ENCODE measurements at regions not wholly inside any gene's neighbourhood (a gene's known extent, or its start where the extent isn't known, plus 50 kb on each side); places are given as distances from the start of the nearest gene placed in this dataset.

- CTCF ChIA-PET: no interaction called here
- TF ChIP-seq LEF1 (IDR thresholded peaks at IDR 0.05; ENCODE audit: borderline replicate concordance): no peak
- TF ChIP-seq L3MBTL2 (conservative IDR thresholded peaks at IDR 0.05): no peak
- no peak for DNase-seq (ENCODE audit: extremely low spot score)
- POLR2A ChIA-PET: no interaction called here
These were observed 328.9 kb upstream of the TRPC7 start for GRCh38 chr5:136694258-136694657.

- ChIA-PET CTCF (no interaction called here), POLR2A (no interaction called here)
- DNase-seq (ENCODE audit: extremely low spot score): no peak
- TF ChIP-seq SUZ12 (IDR thresholded peaks at IDR 0.05): no peak
- TF ChIP-seq FOXM1 (IDR thresholded peaks at IDR 0.05; ENCODE audit: borderline replicate concordance): no peak
- TF ChIP-seq NFRKB (IDR thresholded peaks at IDR 0.05): no peak
- no peak for TF ChIP-seq FOXK2 (IDR thresholded peaks at IDR 0.05)
- no peak for TF ChIP-seq PKNOX1 (IDR thresholded peaks at IDR 0.05)
These were observed 324.2 kb upstream of the TRPC7 start for GRCh38 chr5:136689552-136689951.

GRCh38 chr5:136686192-136686872, 321.0 kb upstream of the TRPC7 start:
- DNase-seq (ENCODE audit: extremely low spot score): no peak
- ChIA-PET POLR2A (no interaction called here), CTCF (interaction anchor here (0.6 to 1.1 kb wide), 3 partner anchors 129 to 315 kb away, joined by 3 to 5 read pairs (median 4); no protein-coding TSS in a partner anchor)
- TF ChIP-seq BHLHE40 (IDR thresholded peaks at IDR 0.05; ENCODE audit: borderline replicate concordance): no peak
- TF ChIP-seq FOXK2 (IDR thresholded peaks at IDR 0.05): no peak
- no peak for TF ChIP-seq SP1 (IDR thresholded peaks at IDR 0.05)
- TF ChIP-seq PKNOX1 (IDR thresholded peaks at IDR 0.05): no peak
- TF ChIP-seq LEF1 (IDR thresholded peaks at IDR 0.05; ENCODE audit: borderline replicate concordance): no peak
- no peak for TF ChIP-seq L3MBTL2 (conservative IDR thresholded peaks at IDR 0.05)
- TF ChIP-seq HDGF (IDR thresholded peaks at IDR 0.05; ENCODE audit: borderline replicate concordance): no peak
- no peak for TF ChIP-seq ZNF384 (IDR thresholded peaks at IDR 0.05)
- no peak for TF ChIP-seq SUZ12 (IDR thresholded peaks at IDR 0.05)
- no peak for TF ChIP-seq CTBP1 (IDR thresholded peaks at IDR 0.05; ENCODE audit: borderline replicate concordance)
- TF ChIP-seq FOXM1 (IDR thresholded peaks at IDR 0.05; ENCODE audit: borderline replicate concordance): no peak
- TF ChIP-seq TARDBP (IDR thresholded peaks at IDR 0.05): no peak
- TF ChIP-seq ARNT (IDR thresholded peaks at IDR 0.05): no peak
- no peak for TF ChIP-seq FOXA1 (IDR thresholded peaks at IDR 0.05)
- no peak for TF ChIP-seq NFRKB (IDR thresholded peaks at IDR 0.05)
- no peak for TF ChIP-seq ELF4 (IDR thresholded peaks at IDR 0.05)

- TF ChIP-seq TARDBP (IDR thresholded peaks at IDR 0.05) (no peak), FOXK2 (IDR thresholded peaks at IDR 0.05) (no peak), HDGF (IDR thresholded peaks at IDR 0.05; ENCODE audit: borderline replicate concordance) (no peak), NFRKB (IDR thresholded peaks at IDR 0.05) (no peak), L3MBTL2 (conservative IDR thresholded peaks at IDR 0.05) (no peak), SUZ12 (IDR thresholded peaks at IDR 0.05) (no peak), ELF4 (IDR thresholded peaks at IDR 0.05) (no peak), FOXA1 (IDR thresholded peaks at IDR 0.05) (no peak), ARNT (IDR thresholded peaks at IDR 0.05) (no peak), ZNF384 (IDR thresholded peaks at IDR 0.05) (no peak), CTBP1 (IDR thresholded peaks at IDR 0.05; ENCODE audit: borderline replicate concordance) (no peak), LEF1 (IDR thresholded peaks at IDR 0.05; ENCODE audit: borderline replicate concordance) (no peak), PKNOX1 (IDR thresholded peaks at IDR 0.05) (no peak), SP1 (IDR thresholded peaks at IDR 0.05) (no peak), FOXM1 (IDR thresholded peaks at IDR 0.05; ENCODE audit: borderline replicate concordance) (no peak), BHLHE40 (IDR thresholded peaks at IDR 0.05; ENCODE audit: borderline replicate concordance) (no peak)
- CTCF ChIA-PET: interaction anchor here (0.7 to 1.0 kb wide), 3 partner anchors 9 to 60 kb away, joined by 3 read pairs; no protein-coding TSS in a partner anchor
- POLR2A ChIA-PET: no interaction called here
These were observed 317.6 kb upstream of the TRPC7 start for GRCh38 chr5:136682986-136683385.

GRCh38 chr5:136679233-136679632, 313.9 kb upstream of the TRPC7 start:
- no peak for TF ChIP-seq ZNF384 (IDR thresholded peaks at IDR 0.05)
- TF ChIP-seq FOXA1 (IDR thresholded peaks at IDR 0.05): no peak
- no peak for TF ChIP-seq FOXK2 (IDR thresholded peaks at IDR 0.05)
- no peak for TF ChIP-seq HDGF (IDR thresholded peaks at IDR 0.05; ENCODE audit: borderline replicate concordance)
- TF ChIP-seq ELF4 (IDR thresholded peaks at IDR 0.05): no peak
- no peak for TF ChIP-seq L3MBTL2 (conservative IDR thresholded peaks at IDR 0.05)
- CTCF ChIA-PET: no interaction called here
- DNase-seq (ENCODE audit: extremely low spot score): no peak
- POLR2A ChIA-PET: no interaction called here

More at GRCh38 chr5:136682986-136683385, 317.6 kb upstream of the TRPC7 start:
- DNase-seq (ENCODE audit: extremely low spot score): no peak

- no peak for DNase-seq (ENCODE audit: extremely low spot score)
- TF ChIP-seq BHLHE40 (IDR thresholded peaks at IDR 0.05; ENCODE audit: borderline replicate concordance) (no peak), L3MBTL2 (conservative IDR thresholded peaks at IDR 0.05) (no peak), FOXA1 (IDR thresholded peaks at IDR 0.05) (no peak)
- POLR2A ChIA-PET: no interaction called here
- CTCF ChIA-PET: no interaction called here
These were observed 311.9 kb upstream of the TRPC7 start for GRCh38 chr5:136677217-136677616.

GRCh38 chr5:136676685-136677084, 311.3 kb upstream of the TRPC7 start:
- no peak for DNase-seq (ENCODE audit: extremely low spot score)
- no peak for TF ChIP-seq FOXA1 (IDR thresholded peaks at IDR 0.05)
- TF ChIP-seq LEF1 (IDR thresholded peaks at IDR 0.05; ENCODE audit: borderline replicate concordance): no peak
- no peak for TF ChIP-seq FOXK2 (IDR thresholded peaks at IDR 0.05)
- no peak for TF ChIP-seq BHLHE40 (IDR thresholded peaks at IDR 0.05; ENCODE audit: borderline replicate concordance)
- POLR2A ChIA-PET: no interaction called here
- CTCF ChIA-PET: no interaction called here
